ENCODE measurements at regions not wholly inside any gene's neighbourhood (a gene's known extent, or its start where the extent isn't known, plus 50 kb on each side); places are given as distances from the start of the nearest gene placed in this dataset.
A peak's percentile ranks its signal among the peaks of the same experiment; 100 is the strongest.

GRCh38 chr6:145347216-145347615 is 388.1 kb downstream of the EPM2A start:
- Histone ChIP-seq H3K9ac (ENCODE audit: low read length) (no peak overlapping the region), H3K27ac (ENCODE audit: low read length) (no peak overlapping the region), H3K4me2 (ENCODE audit: low read depth, low read length, poor library complexity, severe bottlenecking) (no peak overlapping the region), H3K36me3 (ENCODE audit: insufficient read depth, low read length) (no peaks in the 10 kb centered on the region), H3K4me1 (ENCODE audit: low read length) (peaks cover 31% of the 10 kb centered on the region), H3K9me2 (replicated peaks; ENCODE audit: insufficient read depth, low read length) (no peaks in the 10 kb centered on the region), H3K9me3 (ENCODE audit: low read length) (no peaks in the 10 kb centered on the region), H3K27me3 (ENCODE audit: low read length) (no peaks in the 10 kb centered on the region; the same call in 1 of the 2 replicates), H3K79me2 (ENCODE audit: low read length) (no peaks in the 10 kb centered on the region), H4K20me1 (ENCODE audit: insufficient read depth, low read depth, low read length) (peaks cover 28% of the 10 kb centered on the region; the same call in 1 of the 2 replicates), H3K4me3 (ENCODE audit: low read length) (no peak overlapping the region), H2AFZ (ENCODE audit: low read length) (no peak overlapping the region)
- no peak for DNase-seq

DNA sequence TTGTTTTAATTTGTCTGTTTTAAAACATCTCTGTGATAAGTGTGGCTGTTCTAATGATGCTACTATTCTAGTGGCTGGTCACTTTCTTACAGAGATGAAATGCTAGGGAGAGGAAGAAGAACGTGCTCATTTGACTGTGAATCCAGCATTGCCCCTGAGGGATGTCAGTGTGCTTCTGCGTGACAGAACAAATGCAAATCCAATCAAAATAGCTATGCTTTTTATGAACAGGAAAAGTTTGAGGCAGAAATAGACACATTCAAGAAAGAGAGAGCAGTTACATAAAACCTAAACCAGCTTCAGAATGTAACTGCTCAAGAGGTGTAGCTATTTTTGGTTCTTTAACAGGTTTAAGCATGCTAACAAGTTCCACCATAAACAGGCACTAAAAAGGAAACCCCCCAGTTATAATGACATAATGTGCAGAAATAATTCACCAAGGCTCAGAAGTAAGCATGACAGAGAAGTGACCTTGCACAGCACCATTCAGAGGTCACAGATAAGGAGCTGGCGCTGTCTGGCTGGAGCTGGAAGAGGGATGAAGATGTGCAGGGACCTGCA is 385.3 kb downstream of the EPM2A start:
- Histone ChIP-seq H3K9me2 (replicated peaks; ENCODE audit: insufficient read depth, low read length) (no peaks in the 10 kb centered on the region), H2AFZ (ENCODE audit: low read length) (no peak overlapping the region), H4K20me1 (ENCODE audit: insufficient read depth, low read depth, low read length) (peaks cover 25% of the 10 kb centered on the region; the same call in 1 of the 2 replicates), H3K4me2 (ENCODE audit: low read depth, low read length, poor library complexity, severe bottlenecking) (peak overlapping the region; percentile 73), H3K4me3 (ENCODE audit: low read length) (peak overlapping the region; percentile 41), H3K27me3 (ENCODE audit: low read length) (no peaks in the 10 kb centered on the region; the same call in 1 of the 2 replicates), H3K9ac (ENCODE audit: low read length) (no peak overlapping the region), H3K9me3 (ENCODE audit: low read length) (no peaks in the 10 kb centered on the region), H3K27ac (ENCODE audit: low read length) (no peak overlapping the region), H3K36me3 (ENCODE audit: insufficient read depth, low read length) (no peaks in the 10 kb centered on the region), H3K4me1 (ENCODE audit: low read length) (peaks cover 31% of the 10 kb centered on the region), H3K79me2 (ENCODE audit: low read length) (no peaks in the 10 kb centered on the region)
- DNase-seq, result peak; percentile 89

DNA sequence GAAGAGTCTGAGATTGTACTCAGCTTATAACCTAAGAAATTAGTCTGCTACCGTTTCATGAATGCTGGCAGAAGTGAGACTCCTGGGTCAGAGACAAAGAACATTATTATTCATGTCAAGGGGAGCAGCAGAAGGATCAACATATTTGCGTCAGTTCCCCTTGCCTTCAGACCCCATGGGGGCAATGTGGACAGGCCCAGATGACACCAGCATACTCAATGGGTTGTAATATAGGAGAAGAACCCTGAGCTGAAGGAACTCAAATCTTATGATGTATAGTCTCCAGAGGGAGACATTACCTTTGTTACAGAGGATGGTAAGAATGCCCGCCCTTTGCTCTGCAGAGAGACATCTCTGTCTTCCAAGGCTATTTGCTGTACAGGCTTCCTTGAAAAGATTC is 384.4 kb downstream of the EPM2A start:
- Histone ChIP-seq H3K4me1 (ENCODE audit: low read length) (peaks cover 31% of the 10 kb centered on the region), H3K27me3 (ENCODE audit: low read length) (no peaks in the 10 kb centered on the region; the same call in 1 of the 2 replicates), H3K9me3 (ENCODE audit: low read length) (no peaks in the 10 kb centered on the region), H3K9ac (ENCODE audit: low read length) (no peak overlapping the region), H2AFZ (ENCODE audit: low read length) (no peak overlapping the region), H3K4me3 (ENCODE audit: low read length) (peak overlapping the region; percentile 41; the same call in 1 of the 2 replicates), H3K79me2 (ENCODE audit: low read length) (no peaks in the 10 kb centered on the region), H4K20me1 (ENCODE audit: insufficient read depth, low read depth, low read length) (peaks cover 25% of the 10 kb centered on the region; the same call in 1 of the 2 replicates), H3K36me3 (ENCODE audit: insufficient read depth, low read length) (no peaks in the 10 kb centered on the region), H3K4me2 (ENCODE audit: low read depth, low read length, poor library complexity, severe bottlenecking) (peak overlapping the region; percentile 73), H3K27ac (ENCODE audit: low read length) (no peak overlapping the region), H3K9me2 (replicated peaks; ENCODE audit: insufficient read depth, low read length) (no peaks in the 10 kb centered on the region)
- DNase-seq, result peak; percentile 51

GRCh38 chr6:145352382-145353080 is 382.8 kb downstream of the EPM2A start:
- H3K9me2 ChIP-seq (replicated peaks; ENCODE audit: insufficient read depth, low read length), result no peaks in the 10 kb centered on the region
- H3K9ac ChIP-seq (ENCODE audit: low read length), result no peak overlapping the region
- H3K27ac ChIP-seq (ENCODE audit: low read length), result no peak overlapping the region
- peaks cover 31% of the 10 kb centered on the region for H3K4me1 ChIP-seq (ENCODE audit: low read length)
- DNase-seq, result no peak
- no peak overlapping the region for H2AFZ ChIP-seq (ENCODE audit: low read length)
- no peak overlapping the region for H3K4me2 ChIP-seq (ENCODE audit: low read depth, low read length, poor library complexity, severe bottlenecking)
- H3K36me3 ChIP-seq (ENCODE audit: insufficient read depth, low read length), result no peaks in the 10 kb centered on the region
- H4K20me1 ChIP-seq (ENCODE audit: insufficient read depth, low read depth, low read length), result peaks cover 25% of the 10 kb centered on the region; the same call in 1 of the 2 replicates
- no peaks in the 10 kb centered on the region for H3K79me2 ChIP-seq (ENCODE audit: low read length)
- no peak overlapping the region for H3K4me3 ChIP-seq (ENCODE audit: low read length)
- H3K27me3 ChIP-seq (ENCODE audit: low read length), result no peaks in the 10 kb centered on the region; the same call in 1 of the 2 replicates
- H3K9me3 ChIP-seq (ENCODE audit: low read length), result no peaks in the 10 kb centered on the region

- no peak overlapping the region for H3K4me2 ChIP-seq (ENCODE audit: low read depth, low read length, poor library complexity, severe bottlenecking)
- no peak overlapping the region for H3K4me3 ChIP-seq (ENCODE audit: low read length)
- no peaks in the 10 kb centered on the region for H3K79me2 ChIP-seq (ENCODE audit: low read length)
- H4K20me1 ChIP-seq (ENCODE audit: insufficient read depth, low read depth, low read length), result no peaks in the 10 kb centered on the region
- no peak for DNase-seq
- no peaks in the 10 kb centered on the region for H3K36me3 ChIP-seq (ENCODE audit: insufficient read depth, low read length)
- H3K9ac ChIP-seq (ENCODE audit: low read length), result no peak overlapping the region
- no peak overlapping the region for H2AFZ ChIP-seq (ENCODE audit: low read length)
- no peaks in the 10 kb centered on the region; the same call in 1 of the 2 replicates for H3K9me2 ChIP-seq (replicated peaks; ENCODE audit: insufficient read depth, low read length)
- no peaks in the 10 kb centered on the region for H3K4me1 ChIP-seq (ENCODE audit: low read length)
- H3K9me3 ChIP-seq (ENCODE audit: low read length), result no peaks in the 10 kb centered on the region
- H3K27me3 ChIP-seq (ENCODE audit: low read length), result no peaks in the 10 kb centered on the region; the same call in 1 of the 2 replicates
- H3K27ac ChIP-seq (ENCODE audit: low read length), result no peak overlapping the region
Measured at GRCh38 chr6:145360865-145361264, 374.5 kb downstream of the EPM2A start.

- Histone ChIP-seq H3K27ac (ENCODE audit: low read length) (no peak overlapping the region), H3K79me2 (ENCODE audit: low read length) (no peaks in the 10 kb centered on the region), H3K4me1 (ENCODE audit: low read length) (no peaks in the 10 kb centered on the region), H4K20me1 (ENCODE audit: insufficient read depth, low read depth, low read length) (no peaks in the 10 kb centered on the region), H3K36me3 (ENCODE audit: insufficient read depth, low read length) (no peaks in the 10 kb centered on the region), H3K9ac (ENCODE audit: low read length) (no peak overlapping the region), H2AFZ (ENCODE audit: low read length) (no peak overlapping the region), H3K9me2 (replicated peaks; ENCODE audit: insufficient read depth, low read length) (no peaks in the 10 kb centered on the region; the same call in 1 of the 2 replicates), H3K27me3 (ENCODE audit: low read length) (no peaks in the 10 kb centered on the region; the same call in 1 of the 2 replicates), H3K4me3 (ENCODE audit: low read length) (no peak overlapping the region), H3K9me3 (ENCODE audit: low read length) (no peaks in the 10 kb centered on the region), H3K4me2 (ENCODE audit: low read depth, low read length, poor library complexity, severe bottlenecking) (no peak overlapping the region)
- DNase-seq, result no peak
Measured at GRCh38 chr6:145367149-145367548, 368.2 kb downstream of the EPM2A start.

GRCh38 chr6:145368075-145368474 is 367.2 kb downstream of the EPM2A start:
- H3K9ac ChIP-seq (ENCODE audit: low read length), result no peak overlapping the region
- no peak overlapping the region for H3K27ac ChIP-seq (ENCODE audit: low read length)
- no peaks in the 10 kb centered on the region for H3K4me1 ChIP-seq (ENCODE audit: low read length)
- H3K9me3 ChIP-seq (ENCODE audit: low read length), result no peaks in the 10 kb centered on the region
- DNase-seq, result no peak
- H3K9me2 ChIP-seq (replicated peaks; ENCODE audit: insufficient read depth, low read length), result no peaks in the 10 kb centered on the region; the same call in 1 of the 2 replicates
- no peaks in the 10 kb centered on the region for H3K79me2 ChIP-seq (ENCODE audit: low read length)
- H2AFZ ChIP-seq (ENCODE audit: low read length), result no peak overlapping the region
- no peaks in the 10 kb centered on the region for H3K27me3 ChIP-seq (ENCODE audit: low read length)
- H4K20me1 ChIP-seq (ENCODE audit: insufficient read depth, low read depth, low read length), result no peaks in the 10 kb centered on the region
- H3K4me2 ChIP-seq (ENCODE audit: low read depth, low read length, poor library complexity, severe bottlenecking), result no peak overlapping the region
- H3K36me3 ChIP-seq (ENCODE audit: insufficient read depth, low read length), result no peaks in the 10 kb centered on the region
- H3K4me3 ChIP-seq (ENCODE audit: low read length), result no peak overlapping the region

- Histone ChIP-seq H4K20me1 (ENCODE audit: insufficient read depth, low read depth, low read length) (no peaks in the 10 kb centered on the region), H3K36me3 (ENCODE audit: insufficient read depth, low read length) (no peaks in the 10 kb centered on the region), H3K9ac (ENCODE audit: low read length) (no peak overlapping the region), H3K4me3 (ENCODE audit: low read length) (no peak overlapping the region), H3K27ac (ENCODE audit: low read length) (no peak overlapping the region), H3K9me3 (ENCODE audit: low read length) (no peaks in the 10 kb centered on the region), H3K4me2 (ENCODE audit: low read depth, low read length, poor library complexity, severe bottlenecking) (no peak overlapping the region), H3K9me2 (replicated peaks; ENCODE audit: insufficient read depth, low read length) (no peaks in the 10 kb centered on the region), H3K27me3 (ENCODE audit: low read length) (no peaks in the 10 kb centered on the region), H3K4me1 (ENCODE audit: low read length) (no peaks in the 10 kb centered on the region), H3K79me2 (ENCODE audit: low read length) (no peaks in the 10 kb centered on the region), H2AFZ (ENCODE audit: low read length) (no peak overlapping the region)
- no peak for DNase-seq
Measured at GRCh38 chr6:145370559-145370958, 364.8 kb downstream of the EPM2A start.
